ENCODE measurements at regions not wholly inside any gene's neighbourhood (a gene's known extent, or its start where the extent isn't known, plus 50 kb on each side); places are given as distances from the start of the nearest gene placed in this dataset.
"Not testable (repeated sequence)": the region's sequence is repeated elsewhere in the genome, so short reads cannot be mapped to it uniquely, and the experiment has no call there.

DNA sequence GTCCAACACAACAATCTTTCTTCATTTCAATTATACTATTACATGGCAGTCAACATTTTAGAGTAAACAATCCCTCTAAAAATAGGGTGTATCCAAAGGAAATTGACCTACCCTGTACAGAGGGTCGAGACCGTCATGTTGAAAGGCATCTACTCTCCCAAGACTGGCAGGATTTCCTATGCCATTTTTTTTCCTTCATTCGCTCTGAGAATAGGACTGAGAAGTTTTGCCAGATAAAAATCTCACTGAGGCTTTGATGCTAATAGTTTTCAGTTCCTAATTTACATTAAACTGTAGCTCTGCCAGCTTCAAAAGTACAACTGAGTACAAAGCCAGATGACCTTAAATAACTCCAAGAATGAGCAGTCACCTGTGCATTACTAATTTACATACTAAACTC, 84.5 kb upstream of the SEMA3C start:
- H3K4me3 ChIP-seq (ENCODE audit: low read depth, low read length) = no peak overlapping the region
- TF ChIP-seq, protein P1, sequence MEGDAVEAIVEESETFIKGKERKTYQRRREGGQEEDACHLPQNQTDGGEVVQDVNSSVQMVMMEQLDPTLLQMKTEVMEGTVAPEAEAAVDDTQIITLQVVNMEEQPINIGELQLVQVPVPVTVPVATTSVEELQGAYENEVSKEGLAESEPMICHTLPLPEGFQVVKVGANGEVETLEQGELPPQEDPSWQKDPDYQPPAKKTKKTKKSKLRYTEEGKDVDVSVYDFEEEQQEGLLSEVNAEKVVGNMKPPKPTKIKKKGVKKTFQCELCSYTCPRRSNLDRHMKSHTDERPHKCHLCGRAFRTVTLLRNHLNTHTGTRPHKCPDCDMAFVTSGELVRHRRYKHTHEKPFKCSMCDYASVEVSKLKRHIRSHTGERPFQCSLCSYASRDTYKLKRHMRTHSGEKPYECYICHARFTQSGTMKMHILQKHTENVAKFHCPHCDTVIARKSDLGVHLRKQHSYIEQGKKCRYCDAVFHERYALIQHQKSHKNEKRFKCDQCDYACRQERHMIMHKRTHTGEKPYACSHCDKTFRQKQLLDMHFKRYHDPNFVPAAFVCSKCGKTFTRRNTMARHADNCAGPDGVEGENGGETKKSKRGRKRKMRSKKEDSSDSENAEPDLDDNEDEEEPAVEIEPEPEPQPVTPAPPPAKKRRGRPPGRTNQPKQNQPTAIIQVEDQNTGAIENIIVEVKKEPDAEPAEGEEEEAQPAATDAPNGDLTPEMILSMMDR (IDR thresholded peaks at IDR 0.05; ENCODE audit: borderline replicate concordance, insufficient read depth, low read depth, low read length) = no peak

GRCh38 chr7:81002421-81002820, 83.6 kb upstream of the SEMA3C start:
- TF ChIP-seq, protein P1 (IDR thresholded peaks at IDR 0.05; ENCODE audit: borderline replicate concordance, insufficient read depth, low read depth, low read length) = no peak
- H3K4me3 ChIP-seq (ENCODE audit: low read depth, low read length) = no peak overlapping the region

- no peak overlapping the region for H3K4me3 ChIP-seq (ENCODE audit: low read depth, low read length)
- TF ChIP-seq, protein P1 (IDR thresholded peaks at IDR 0.05; ENCODE audit: borderline replicate concordance, insufficient read depth, low read depth, low read length) = no peak
Measured at GRCh38 chr7:80999771-81000170, 80.9 kb upstream of the SEMA3C start.

DNA sequence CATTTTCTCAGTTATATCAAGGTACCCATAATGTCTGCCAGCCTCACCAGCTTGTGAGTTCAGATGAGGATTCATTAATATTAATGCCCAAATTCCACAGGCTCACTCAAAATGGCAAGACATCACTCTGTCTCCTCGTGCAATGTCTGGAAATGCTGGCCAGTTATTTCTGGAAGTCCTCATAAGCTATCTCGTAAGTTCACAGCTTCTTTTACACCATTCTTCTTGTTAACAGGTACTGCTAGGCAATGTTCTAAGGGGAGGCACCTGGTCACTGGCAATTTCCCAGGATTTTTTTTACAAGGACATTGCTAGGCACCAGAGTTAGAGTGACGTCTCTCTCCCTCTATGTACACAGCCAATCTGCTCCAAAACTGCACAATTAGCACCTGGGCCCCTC, 80.2 kb upstream of the SEMA3C start:
- H3K4me3 ChIP-seq (ENCODE audit: low read depth, low read length) = no peak overlapping the region
- TF ChIP-seq, protein P1 (IDR thresholded peaks at IDR 0.05; ENCODE audit: borderline replicate concordance, insufficient read depth, low read depth, low read length) = no peak

DNA sequence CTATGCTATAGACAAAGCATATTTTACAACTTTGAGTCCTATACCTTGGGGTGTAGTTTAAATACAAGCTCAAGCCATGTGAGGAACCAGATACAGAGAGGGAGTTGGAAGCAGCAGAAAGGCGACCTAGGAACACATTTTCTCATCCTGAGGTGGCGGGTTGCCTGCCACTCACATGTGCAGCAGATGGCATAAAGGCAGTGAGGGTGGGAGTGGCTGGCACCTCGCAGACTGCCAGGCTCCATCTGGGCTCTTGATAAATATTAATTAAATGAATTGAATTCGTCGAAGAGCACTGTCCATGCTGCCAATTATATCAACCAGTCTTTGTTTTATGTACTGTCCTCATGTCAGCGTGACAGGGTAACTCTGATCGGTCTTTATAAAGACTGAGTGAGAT, 79.0 kb upstream of the SEMA3C start:
- TF ChIP-seq, protein P1 (IDR thresholded peaks at IDR 0.05; ENCODE audit: borderline replicate concordance, insufficient read depth, low read depth, low read length) = no peak
- no peak overlapping the region for H3K4me3 ChIP-seq (ENCODE audit: low read depth, low read length)

- H3K4me3 ChIP-seq (ENCODE audit: low read depth, low read length) = not testable (repeated sequence)
Measured at GRCh38 chr7:80996236-80996635, 77.4 kb upstream of the SEMA3C start.

GRCh38 chr7:80991654-80992053, 72.8 kb upstream of the SEMA3C start:
- TF ChIP-seq, protein P1 (IDR thresholded peaks at IDR 0.05; ENCODE audit: borderline replicate concordance, insufficient read depth, low read depth, low read length) = no peak

DNA sequence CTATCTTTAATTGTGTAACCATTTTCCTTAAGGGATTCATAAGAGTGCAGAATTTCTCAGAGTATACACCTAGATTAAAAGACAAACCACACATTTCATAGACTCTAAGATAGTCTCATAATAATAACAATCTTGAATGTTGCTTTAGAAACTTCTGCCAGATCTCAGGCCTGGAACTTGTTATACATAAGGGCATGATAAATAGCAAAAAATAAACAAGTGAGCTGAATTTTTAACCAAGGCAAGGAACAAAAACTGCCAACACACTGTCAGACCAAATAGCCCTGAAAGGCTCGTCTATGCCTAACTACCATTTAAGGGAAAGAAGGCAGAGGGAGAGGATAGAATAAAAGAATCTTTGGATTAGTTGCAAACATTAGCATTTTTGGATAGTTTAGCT, 65.8 kb upstream of the SEMA3C start:
- TF ChIP-seq, protein P1 (IDR thresholded peaks at IDR 0.05; ENCODE audit: borderline replicate concordance, insufficient read depth, low read depth, low read length) = no peak
- no peak overlapping the region for H3K4me3 ChIP-seq (ENCODE audit: low read depth, low read length)

More at GRCh38 chr7:80991654-80992053, 72.8 kb upstream of the SEMA3C start:
- H3K4me3 ChIP-seq (ENCODE audit: low read depth, low read length) = no peak overlapping the region

Measured in GM12875 (cell line).